ENCODE measurements at regions not wholly inside any gene's neighbourhood (a gene's known extent, or its start where the extent isn't known, plus 50 kb on each side); places are given as distances from the start of the nearest gene placed in this dataset.

- Mint-ChIP-seq H3K4me3 (no peak overlapping the region), H3K9me3 (no peaks in the 10 kb centered on the region), H3K27ac (no peak overlapping the region), H3K27me3 (ENCODE audit: low read depth in 2 of 2) (peaks cover 20 to 46% of the 10 kb centered on the region in 2 donors), H3K36me3 (no peaks in the 10 kb centered on the region), H3K4me1 (no peaks in the 10 kb centered on the region)
- Histone ChIP-seq H3K4me3 (ENCODE audit: low read length) (no peak overlapping the region), H3K9me3 (ENCODE audit: control insufficient read depth, insufficient read depth, low read length) (no peaks in the 10 kb centered on the region), H3K27me3 (ENCODE audit: control insufficient read depth, insufficient read depth, low read length) (peaks cover 2% of the 10 kb centered on the region), H3K4me1 (ENCODE audit: control insufficient read depth, insufficient read depth, low read length) (no peaks in the 10 kb centered on the region), H3K27ac (ENCODE audit: low read length) (no peak overlapping the region), H3K36me3 (ENCODE audit: control insufficient read depth, insufficient read depth, low read length) (no peaks in the 10 kb centered on the region)
- WGBS (ENCODE audit: insufficient coverage), result 81% methylated on average over 20 of the region's 20 CpGs
- DNase-seq (no peak), ATAC-seq (no peak)
- intact Hi-C loops (cut with micrococcal nuclease), result no loop called here
- no peak for TF ChIP-seq CTCF (IDR thresholded peaks at IDR 0.05)
Measured at GRCh38 chr15:70354346-70354905, 256.7 kb upstream of the TLE3 start.

GRCh38 chr15:70353606-70354345 is 256.1 kb upstream of the TLE3 start:
- Mint-ChIP-seq H3K36me3 (no peaks in the 10 kb centered on the region), H3K27me3 (ENCODE audit: low read depth in 2 of 2) (peaks cover 24 to 46% of the 10 kb centered on the region in 2 donors), H3K9me3 (no peaks in the 10 kb centered on the region), H3K27ac (no peak overlapping the region), H3K4me1 (no peaks in the 10 kb centered on the region), H3K4me3 (no peak overlapping the region)
- ATAC-seq (no peak), DNase-seq (no peak)
- 93% methylated on average over 12 of the region's 12 CpGs for WGBS (ENCODE audit: insufficient coverage)
- TF ChIP-seq CTCF (IDR thresholded peaks at IDR 0.05), result no peak
- Histone ChIP-seq H3K9me3 (ENCODE audit: control insufficient read depth, insufficient read depth, low read length) (no peaks in the 10 kb centered on the region), H3K4me1 (ENCODE audit: control insufficient read depth, insufficient read depth, low read length) (peaks cover 6% of the 10 kb centered on the region), H3K27me3 (ENCODE audit: control insufficient read depth, insufficient read depth, low read length) (peaks cover 2% of the 10 kb centered on the region), H3K27ac (ENCODE audit: low read length) (no peak overlapping the region), H3K36me3 (ENCODE audit: control insufficient read depth, insufficient read depth, low read length) (no peaks in the 10 kb centered on the region), H3K4me3 (ENCODE audit: low read length) (no peak overlapping the region)
- intact Hi-C loops (cut with micrococcal nuclease), result no loop called here

GRCh38 chr15:70351941-70352774 is 254.4 kb upstream of the TLE3 start:
- no peak for ATAC-seq
- WGBS (ENCODE audit: insufficient coverage), result 91% methylated on average over 3 of the region's 3 CpGs
- intact Hi-C loops (cut with micrococcal nuclease), result no loop called here

More at GRCh38 chr15:70351941-70352774, 254.4 kb upstream of the TLE3 start:
- H3K36me3 ChIP-seq (ENCODE audit: control insufficient read depth, insufficient read depth, low read length), result no peaks in the 10 kb centered on the region
- peaks cover under 1% of the 10 kb centered on the region for H3K27me3 ChIP-seq (ENCODE audit: control insufficient read depth, insufficient read depth, low read length)
- Mint-ChIP-seq H3K4me3 (no peak overlapping the region), H3K36me3 (no peaks in the 10 kb centered on the region), H3K27me3 (ENCODE audit: low read depth in 2 of 2) (peaks cover 32 to 52% of the 10 kb centered on the region in 2 donors), H3K9me3 (no peaks in the 10 kb centered on the region), H3K4me1 (no peaks in the 10 kb centered on the region), H3K27ac (no peak overlapping the region)
- peaks cover 7% of the 10 kb centered on the region for H3K4me1 ChIP-seq (ENCODE audit: control insufficient read depth, insufficient read depth, low read length)
- no peak overlapping the region for H3K4me3 ChIP-seq (ENCODE audit: low read length)
- no peak for DNase-seq
- H3K27ac ChIP-seq (ENCODE audit: low read length), result no peak overlapping the region
- no peak for TF ChIP-seq CTCF (IDR thresholded peaks at IDR 0.05)
- H3K9me3 ChIP-seq (ENCODE audit: control insufficient read depth, insufficient read depth, low read length), result no peaks in the 10 kb centered on the region
